ENCODE measurements at regions not wholly inside any gene's neighbourhood (a gene's known extent, or its start where the extent isn't known, plus 50 kb on each side); places are given as distances from the start of the nearest gene placed in this dataset.

DNA sequence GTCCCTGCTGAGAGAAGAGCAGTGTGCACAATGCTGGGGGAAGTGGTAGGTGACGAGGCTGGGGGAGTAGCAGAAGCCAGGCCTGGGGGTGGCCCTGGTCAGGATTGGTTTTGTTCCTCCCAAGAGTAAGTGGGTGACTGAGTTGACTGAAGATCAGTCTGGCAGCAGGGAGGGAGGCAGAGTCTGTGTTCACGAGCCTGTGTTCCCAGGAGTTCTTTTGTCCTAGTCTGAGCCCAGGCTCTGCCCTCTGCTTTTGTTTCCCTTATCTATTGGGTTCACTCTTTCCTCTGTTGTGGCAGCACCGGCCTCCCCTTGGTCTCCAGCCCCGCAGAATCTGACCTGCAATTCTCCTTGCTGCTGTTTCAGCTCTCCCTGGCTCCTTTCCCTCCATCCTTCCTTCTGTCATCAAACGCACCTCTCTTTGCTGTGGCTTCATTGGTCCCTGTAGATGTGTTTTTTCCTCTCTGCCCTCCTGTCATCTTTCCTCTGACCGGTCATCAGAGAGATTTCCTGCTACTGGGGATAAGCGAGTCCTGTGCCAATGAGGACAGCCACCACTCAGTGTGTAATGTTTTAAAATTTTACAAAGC is 607.4 kb downstream of the KIF4B start:
- TF ChIP-seq POLR2A (IDR thresholded peaks at IDR 0.05) = no peak
- TF ChIP-seq, protein P1, sequence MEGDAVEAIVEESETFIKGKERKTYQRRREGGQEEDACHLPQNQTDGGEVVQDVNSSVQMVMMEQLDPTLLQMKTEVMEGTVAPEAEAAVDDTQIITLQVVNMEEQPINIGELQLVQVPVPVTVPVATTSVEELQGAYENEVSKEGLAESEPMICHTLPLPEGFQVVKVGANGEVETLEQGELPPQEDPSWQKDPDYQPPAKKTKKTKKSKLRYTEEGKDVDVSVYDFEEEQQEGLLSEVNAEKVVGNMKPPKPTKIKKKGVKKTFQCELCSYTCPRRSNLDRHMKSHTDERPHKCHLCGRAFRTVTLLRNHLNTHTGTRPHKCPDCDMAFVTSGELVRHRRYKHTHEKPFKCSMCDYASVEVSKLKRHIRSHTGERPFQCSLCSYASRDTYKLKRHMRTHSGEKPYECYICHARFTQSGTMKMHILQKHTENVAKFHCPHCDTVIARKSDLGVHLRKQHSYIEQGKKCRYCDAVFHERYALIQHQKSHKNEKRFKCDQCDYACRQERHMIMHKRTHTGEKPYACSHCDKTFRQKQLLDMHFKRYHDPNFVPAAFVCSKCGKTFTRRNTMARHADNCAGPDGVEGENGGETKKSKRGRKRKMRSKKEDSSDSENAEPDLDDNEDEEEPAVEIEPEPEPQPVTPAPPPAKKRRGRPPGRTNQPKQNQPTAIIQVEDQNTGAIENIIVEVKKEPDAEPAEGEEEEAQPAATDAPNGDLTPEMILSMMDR (IDR thresholded peaks at IDR 0.05) = no peak
